GM12878 (cell line): ENCODE measurements at regions not wholly inside any gene's neighbourhood (a gene's known extent, or its start where the extent isn't known, plus 50 kb on each side); places are given as distances from the start of the nearest gene placed in this dataset.

ENCODE experiments used
- ATAC-seq: fragments of 200-7000 bp; cut with Tn5 transposase; 3 replicates; pipeline ENCODE4 v1.9.1; 2020; ENCODE audit warnings: mild to moderate bottlenecking, moderate library complexity
- BruUV-seq: library from RNA; stranded (reverse); fragments of 400-500 nt; replicated peaks from 2 replicates; lab custom pipeline; 2021; lab: Mats Ljungman, UMichigan
- CTCF ChIA-PET: fragments of 300-600 bp; sonication (Branson Sonifier 250); formaldehyde crosslinking; extraction: SDS; loops from one replicate; lab custom pipeline; 2021; ENCODE audit warnings: inconsistent platforms; lab: Yijun Ruan, JAX
- POLR2A ChIA-PET: fragments of 350-600 bp; formaldehyde crosslinking; extraction: SDS; loops from one replicate; lab custom pipeline; 2021; ENCODE audit warnings: inconsistent platforms; lab: Charles Lee
- RAD21 ChIA-PET: fragments of 300-600 bp; sonication (Branson Sonifier 250); formaldehyde crosslinking; loops from one replicate; lab custom pipeline; 2023; ENCODE audit warnings: antibody characterized with exemption; ENCODE audit not compliant: unreplicated experiment; lab: Charles Lee
- SMC1A ChIA-PET: fragments of 300-600 bp; sonication (Branson Sonifier 250); formaldehyde crosslinking; loops from one replicate; lab custom pipeline; 2023; ENCODE audit not compliant: unreplicated experiment, uncharacterized antibody; lab: Charles Lee
- DNase-seq: peaks from one replicate; pipeline ENCODE4 v3.0.0-alpha.2; 2011; ENCODE audit warnings: low read depth, low spot score
- FAIRE-seq: peaks from 3 replicates; lab custom pipeline; 2011; peaks lifted over from hg19 to GRCh38; lab: Jason Lieb, UNC
- H2AFZ ChIP-seq: 2 replicates; pipeline ENCODE4 v1.6.0; 2011; ENCODE audit warnings: low read depth, low read length, control low read depth; ENCODE audit not compliant: control insufficient read depth
- H3K27ac ChIP-seq: 2 replicates; pipeline ENCODE4 v1.5.1; 2011; ENCODE audit warnings: control low read depth; ENCODE audit not compliant: control insufficient read depth, insufficient read depth
- H3K27me3 ChIP-seq, 2 experiments: replicated peaks in 1 of 2; 2 replicates each; pipeline versions ENCODE4 v1.6.0 to v1.6.1; 2011; ENCODE audit warnings: low read length in 1 of 2; ENCODE audit not compliant: control insufficient read depth in 2 of 2, insufficient read depth in 2 of 2
- H3K36me3 ChIP-seq, 2 experiments: 2 replicates each; pipeline ENCODE4 v1.5.1; 2011; ENCODE audit warnings: low read length in 1 of 2; ENCODE audit not compliant: control insufficient read depth in 2 of 2, insufficient read depth in 2 of 2
- H3K4me1 ChIP-seq: 2 replicates; pipeline ENCODE4 v1.6.1; 2011; ENCODE audit warnings: mild to moderate bottlenecking, low read length, moderate library complexity, mixed read lengths; ENCODE audit not compliant: control insufficient read depth, insufficient read depth
- H3K4me2 ChIP-seq: 2 replicates; pipeline ENCODE4 v1.6.0; 2011; ENCODE audit warnings: control low read depth; ENCODE audit not compliant: control insufficient read depth, insufficient read depth
- H3K4me3 ChIP-seq: fragments of 200-600 bp; sonication (generic); 2 replicates; pipeline ENCODE4 v1.5.1; 2016
- H3K79me2 ChIP-seq: 2 replicates; pipeline ENCODE4 v1.6.0; 2011; ENCODE audit warnings: low read length; ENCODE audit not compliant: control insufficient read depth, insufficient read depth
- H3K9ac ChIP-seq: 2 replicates; pipeline ENCODE4 v1.8.0; 2011; ENCODE audit warnings: low read length, control low read depth, mixed read lengths; ENCODE audit not compliant: control insufficient read depth, insufficient read depth
- H3K9me3 ChIP-seq: replicated peaks from 3 replicates; pipeline ENCODE4 v1.5.1; 2011; ENCODE audit warnings: mild to moderate bottlenecking, low read length; ENCODE audit not compliant: control insufficient read depth, insufficient read depth
- H4K20me1 ChIP-seq: 2 replicates; pipeline ENCODE4 v1.6.0; 2011; ENCODE audit not compliant: control insufficient read depth, insufficient read depth
- BHLHE40 ChIP-seq, 2 experiments: fragments of 450-650 bp in 1 of 2; IDR thresholded peaks; 2 replicates each; pipeline ENCODE4 v1.6.1; 2011 to 2017; ENCODE audit warnings: low read depth in 2 of 2, borderline replicate concordance in 1 of 2, improper control_type of control experiment in 1 of 2, low read length in 1 of 2, mild to moderate bottlenecking in 1 of 2
- JUNB ChIP-seq: IDR thresholded peaks from 2 replicates; pipeline ENCODE4 v1.6.1; 2016; ENCODE audit warnings: antibody characterized with exemption, mild to moderate bottlenecking
- MLLT1 ChIP-seq: fragments of 450-650 bp; IDR thresholded peaks from 2 replicates; pipeline ENCODE4 v1.6.1; 2016; ENCODE audit warnings: mild to moderate bottlenecking
- MTA3 ChIP-seq: IDR thresholded peaks from 2 replicates; pipeline ENCODE4 v1.6.1; 2012; ENCODE audit warnings: low read length, inconsistent platforms, borderline replicate concordance
- POU2F2 ChIP-seq: IDR thresholded peaks from 3 replicates; pipeline ENCODE4 v1.6.1; 2011; ENCODE audit warnings: low read depth, mild to moderate bottlenecking, low read length, borderline replicate concordance
- SMC3 ChIP-seq: IDR thresholded peaks from 2 replicates; pipeline ENCODE4 v1.6.1; 2011; ENCODE audit warnings: low read length, improper control_type of control experiment, borderline replicate concordance
- SP1 ChIP-seq: IDR thresholded peaks from one replicate; pipeline ENCODE4 v1.6.1; 2011; ENCODE audit warnings: low read depth, low read length
- TBL1XR1 ChIP-seq: IDR thresholded peaks from 2 replicates; pipeline ENCODE4 v1.6.1; 2012; ENCODE audit warnings: low read depth, low read length, improper control_type of control experiment
- ZNF592 ChIP-seq: fragments of 450-650 bp; IDR thresholded peaks from 2 replicates; pipeline ENCODE4 v1.6.1; 2017; ENCODE audit warnings: mild to moderate bottlenecking, moderate library complexity
- ZSCAN29 ChIP-seq: fragments of 450-650 bp; IDR thresholded peaks from 2 replicates; pipeline ENCODE4 v1.6.1; 2017; ENCODE audit warnings: mild to moderate bottlenecking, moderate library complexity
- in situ Hi-C: fragments of 300-500 bp; cut with MboI; formaldehyde crosslinking; loops from 9 replicates; pipeline ENCODE4 v1.14.3; 2018; ENCODE audit warnings: mixed read lengths
- intact Hi-C: fragments of 100-400 bp; cut with micrococcal nuclease; formaldehyde crosslinking; loops from one replicate; pipeline ENCODE4 v1.14.2; 2022; ENCODE audit not compliant: unreplicated experiment
- TF ChIP-seq, protein P1 (sequence below): fragments of 450-650 bp; IDR thresholded peaks from 2 replicates; pipeline ENCODE4 v1.6.1; 2017; ENCODE audit warnings: mild to moderate bottlenecking, low read depth, inconsistent platforms; ENCODE audit not compliant: poor library complexity, severe bottlenecking
- TF ChIP-seq, protein P2 (sequence below): IDR thresholded peaks from 2 replicates; pipeline ENCODE4 v1.6.1; 2012; ENCODE audit warnings: low read depth, low read length, improper control_type of control experiment

- TF ChIP-seq ZNF592: no peak
- TF ChIP-seq, protein P1, sequence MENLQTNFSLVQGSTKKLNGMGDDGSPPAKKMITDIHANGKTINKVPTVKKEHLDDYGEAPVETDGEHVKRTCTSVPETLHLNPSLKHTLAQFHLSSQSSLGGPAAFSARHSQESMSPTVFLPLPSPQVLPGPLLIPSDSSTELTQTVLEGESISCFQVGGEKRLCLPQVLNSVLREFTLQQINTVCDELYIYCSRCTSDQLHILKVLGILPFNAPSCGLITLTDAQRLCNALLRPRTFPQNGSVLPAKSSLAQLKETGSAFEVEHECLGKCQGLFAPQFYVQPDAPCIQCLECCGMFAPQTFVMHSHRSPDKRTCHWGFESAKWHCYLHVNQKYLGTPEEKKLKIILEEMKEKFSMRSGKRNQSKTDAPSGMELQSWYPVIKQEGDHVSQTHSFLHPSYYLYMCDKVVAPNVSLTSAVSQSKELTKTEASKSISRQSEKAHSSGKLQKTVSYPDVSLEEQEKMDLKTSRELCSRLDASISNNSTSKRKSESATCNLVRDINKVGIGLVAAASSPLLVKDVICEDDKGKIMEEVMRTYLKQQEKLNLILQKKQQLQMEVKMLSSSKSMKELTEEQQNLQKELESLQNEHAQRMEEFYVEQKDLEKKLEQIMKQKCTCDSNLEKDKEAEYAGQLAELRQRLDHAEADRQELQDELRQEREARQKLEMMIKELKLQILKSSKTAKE: no peak
These were observed 77.7 kb upstream of the DSCAM start (continued) for GRCh38 chr21:40924641-40925040.

DNA sequence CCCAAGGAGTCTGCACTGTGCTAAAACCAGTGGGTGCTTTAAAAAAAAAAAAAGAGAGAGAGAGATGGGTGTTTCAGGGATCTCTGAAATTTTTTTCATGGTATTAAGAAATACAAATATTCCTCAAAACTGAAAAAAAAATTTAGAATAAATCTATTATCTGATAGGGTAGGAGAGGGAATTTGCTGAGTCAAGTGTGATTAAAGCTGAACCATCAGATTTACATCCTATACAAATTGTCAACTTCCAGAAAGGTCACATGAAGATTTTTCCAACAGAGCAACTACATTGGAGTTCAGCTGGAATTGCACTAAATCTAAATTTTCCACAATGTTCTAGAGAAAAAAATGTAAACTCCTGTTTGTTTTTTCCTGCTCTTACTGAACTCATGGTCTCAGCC is 79.3 kb upstream of the DSCAM start:
- TF ChIP-seq, protein P2, sequence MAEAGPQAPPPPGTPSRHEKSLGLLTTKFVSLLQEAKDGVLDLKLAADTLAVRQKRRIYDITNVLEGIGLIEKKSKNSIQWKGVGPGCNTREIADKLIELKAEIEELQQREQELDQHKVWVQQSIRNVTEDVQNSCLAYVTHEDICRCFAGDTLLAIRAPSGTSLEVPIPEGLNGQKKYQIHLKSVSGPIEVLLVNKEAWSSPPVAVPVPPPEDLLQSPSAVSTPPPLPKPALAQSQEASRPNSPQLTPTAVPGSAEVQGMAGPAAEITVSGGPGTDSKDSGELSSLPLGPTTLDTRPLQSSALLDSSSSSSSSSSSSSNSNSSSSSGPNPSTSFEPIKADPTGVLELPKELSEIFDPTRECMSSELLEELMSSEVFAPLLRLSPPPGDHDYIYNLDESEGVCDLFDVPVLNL: no peak
- TF ChIP-seq ZSCAN29: no peak
- TF ChIP-seq JUNB: no peak
- TF ChIP-seq POU2F2: no peak
- TF ChIP-seq SMC3: no peak
- TF ChIP-seq SP1: no peak
- TF ChIP-seq MTA3: no peak
- TF ChIP-seq BHLHE40 (IDR thresholded peaks at IDR 0.05; ENCODE audit: borderline replicate concordance in 1 of 2, low read depth in 2 of 2, low read length in 1 of 2): no peak
- no peak for TF ChIP-seq MLLT1
- no peak for TF ChIP-seq TBL1XR1
- no peaks in the 10 kb centered on the region; the same call in 2 of the 3 replicates for H3K9me3 ChIP-seq
- in situ Hi-C loops (no loop called here), intact Hi-C loops (no loop called here)
- no peak overlapping the region for H3K4me3 ChIP-seq
- no peak overlapping the region for H3K27ac ChIP-seq
- FAIRE-seq (no peak), DNase-seq (no peak), ATAC-seq (no peak)
- H3K9ac ChIP-seq: no peak overlapping the region
- H2AFZ ChIP-seq: no peak overlapping the region
- no peaks in the 10 kb centered on the region for H3K36me3 ChIP-seq
- no peaks in the 10 kb centered on the region for H3K27me3 ChIP-seq
- no TSS peak for BruUV-seq
- SMC1A ChIA-PET: no interaction called here
- CTCF ChIA-PET: no interaction called here
- no peaks in the 10 kb centered on the region for H3K79me2 ChIP-seq
- POLR2A ChIA-PET: no interaction called here
- RAD21 ChIA-PET: no interaction called here
- no peaks in the 10 kb centered on the region for H4K20me1 ChIP-seq
- H3K4me1 ChIP-seq: no peaks in the 10 kb centered on the region
- no peak overlapping the region for H3K4me2 ChIP-seq
